ENCODE measurements at regions not wholly inside any gene's neighbourhood (a gene's known extent, or its start where the extent isn't known, plus 50 kb on each side); places are given as distances from the start of the nearest gene placed in this dataset.

GRCh38 chrX:65045001-65045400 lies 68.8 kb upstream of the ZC4H2 start:
- ChIA-PET POLR2A (no interaction called here), CTCF (ENCODE audit: low intra/inter-chr PET ratio) (no interaction called here)
- H3K4me3 ChIP-seq: no peak overlapping the region
- H3K9ac ChIP-seq (ENCODE audit: insufficient read depth in 1 of 2, low read depth in 2 of 2, low read length in 2 of 2): no peak overlapping the region
- H3K9me3 ChIP-seq (replicated peaks; ENCODE audit: control insufficient read depth, insufficient read depth, low read depth, low read length): no peaks in the 10 kb centered on the region
- intact Hi-C loops (cut with micrococcal nuclease) (no loop called here), in situ Hi-C loops (cut with MboI) (no loop called here)
- BruUV-seq (replicated peaks): no TSS peak
- H3K9me1 ChIP-seq (ENCODE audit: control insufficient read depth, insufficient read depth, low read length): no peaks in the 10 kb centered on the region
- H3K36me3 ChIP-seq (ENCODE audit: control insufficient read depth, insufficient read depth, low read length): no peaks in the 10 kb centered on the region
- no peak overlapping the region for H3K4me2 ChIP-seq (ENCODE audit: insufficient read depth, low read length)
- no peak overlapping the region for H3K27ac ChIP-seq (ENCODE audit: extremely low read depth, low read depth, low read length)
- DNase-seq (ENCODE audit: extremely low read depth in 1 of 4, low spot score in 3 of 4): no peak
- no peak for ATAC-seq
- H3K79me2 ChIP-seq (ENCODE audit: control insufficient read depth, insufficient read depth, low read length): no peaks in the 10 kb centered on the region
- WGBS (ENCODE audit: insufficient coverage, low coverage, missing lambda C conversion rate): 3% methylated on average over 3 of the region's 3 CpGs
- no peaks in the 10 kb centered on the region for H3K4me1 ChIP-seq (replicated peaks in 1 of 2; ENCODE audit: control insufficient read depth in 2 of 2, insufficient read depth in 2 of 2, low read length in 2 of 2)
- H4K20me1 ChIP-seq (replicated peaks; ENCODE audit: control insufficient read depth, insufficient read depth, low read length): no peaks in the 10 kb centered on the region
- no peaks in the 10 kb centered on the region for H3K27me3 ChIP-seq (ENCODE audit: control insufficient read depth in 2 of 2, insufficient read depth in 2 of 2, low read length in 2 of 2)
- no peak overlapping the region for H2AFZ ChIP-seq (ENCODE audit: low read depth, low read length)
- FAIRE-seq: no peak
- TF ChIP-seq E2F4 (CRISPR knock-in tag; IDR thresholded peaks at IDR 0.05; ENCODE audit: low read depth): no peak
- no peak for TF ChIP-seq CTCF (IDR thresholded peaks at IDR 0.05 in 2 of 3, conservative IDR thresholded peaks at IDR 0.05 in 1 of 3; ENCODE audit: insufficient read depth in 2 of 3, low read depth in 1 of 3, low read length in 3 of 3)
- no peak for TF ChIP-seq ZNF165 (CRISPR knock-in tag; IDR thresholded peaks at IDR 0.05; ENCODE audit: borderline replicate concordance)
- no peak for TF ChIP-seq MIER1 (IDR thresholded peaks at IDR 0.05; ENCODE audit: low read depth)
- TF ChIP-seq ZHX1 (conservative IDR thresholded peaks at IDR 0.05; ENCODE audit: low read length): no peak
- no peak for TF ChIP-seq GTF2B (IDR thresholded peaks at IDR 0.05; ENCODE audit: extremely low read depth, insufficient read length)
- no peak for TF ChIP-seq SRSF1 (IDR thresholded peaks at IDR 0.05; ENCODE audit: low read depth, low read length)

All from K562 (cell line).